ENCODE measurements at regions not wholly inside any gene's neighbourhood (a gene's known extent, or its start where the extent isn't known, plus 50 kb on each side); places are given as distances from the start of the nearest gene placed in this dataset.
A peak's percentile ranks its signal among the peaks of the same experiment; 100 is the strongest.

GRCh38 chr2:198488964-198489363 is 684.6 kb downstream of the PLCL1 start:
- no peak for FAIRE-seq

GRCh38 chr2:198483051-198483450 is 678.7 kb downstream of the PLCL1 start:
- no peak for FAIRE-seq

- no peak for FAIRE-seq
These were observed 674.7 kb downstream of the PLCL1 start for GRCh38 chr2:198479065-198479464.

GRCh38 chr2:198478361-198478760 is 674.0 kb downstream of the PLCL1 start:
- FAIRE-seq, result no peak

- FAIRE-seq, result no peak
These were observed 671.6 kb downstream of the PLCL1 start for GRCh38 chr2:198476007-198476406.

- no peak for FAIRE-seq
These were observed 666.9 kb downstream of the PLCL1 start for GRCh38 chr2:198471291-198471690.

GRCh38 chr2:198468136-198468535 is 663.7 kb downstream of the PLCL1 start:
- FAIRE-seq, result no peak

GRCh38 chr2:198465970-198466369 is 661.6 kb downstream of the PLCL1 start:
- FAIRE-seq, result no peak

- FAIRE-seq, result no peak
These were observed 652.0 kb downstream of the PLCL1 start for GRCh38 chr2:198456418-198456817.

- FAIRE-seq, result no peak
These were observed 649.5 kb downstream of the PLCL1 start for GRCh38 chr2:198453866-198454265.

- no peak for FAIRE-seq
These were observed 647.9 kb downstream of the PLCL1 start for GRCh38 chr2:198452327-198452726.

GRCh38 chr2:198448789-198449188 is 644.4 kb downstream of the PLCL1 start:
- FAIRE-seq, result no peak

GRCh38 chr2:198444800-198445287 is 640.5 kb downstream of the PLCL1 start:
- peak; percentile 47 for FAIRE-seq

GRCh38 chr2:198441901-198442300 is 637.5 kb downstream of the PLCL1 start:
- no peak for FAIRE-seq

- no peak for FAIRE-seq
These were observed 636.9 kb downstream of the PLCL1 start for GRCh38 chr2:198441246-198441645.

GRCh38 chr2:198440833-198441232 is 636.4 kb downstream of the PLCL1 start:
- no peak for FAIRE-seq

- FAIRE-seq, result no peak
These were observed 633.9 kb downstream of the PLCL1 start for GRCh38 chr2:198438331-198438730.

GRCh38 chr2:198424112-198424511 is 619.7 kb downstream of the PLCL1 start:
- FAIRE-seq, result no peak

GRCh38 chr2:198417836-198418235 is 613.4 kb downstream of the PLCL1 start:
- no peak for FAIRE-seq

GRCh38 chr2:198414976-198415375 is 610.6 kb downstream of the PLCL1 start:
- no peak for FAIRE-seq

- no peak for FAIRE-seq
These were observed 607.5 kb downstream of the PLCL1 start for GRCh38 chr2:198411936-198412335.

GRCh38 chr2:198408171-198408570 is 603.8 kb downstream of the PLCL1 start:
- FAIRE-seq, result no peak

- FAIRE-seq, result no peak
These were observed 600.9 kb downstream of the PLCL1 start for GRCh38 chr2:198405311-198405710.

- FAIRE-seq, result no peak
These were observed 597.3 kb downstream of the PLCL1 start for GRCh38 chr2:198401644-198402043.

GRCh38 chr2:198400999-198401398 is 596.6 kb downstream of the PLCL1 start:
- FAIRE-seq, result no peak

- FAIRE-seq, result no peak
These were observed 589.8 kb downstream of the PLCL1 start for GRCh38 chr2:198394208-198394607.

Measured in colon (tissue), 2 donors.